ENCODE measurements at regions not wholly inside any gene's neighbourhood (a gene's known extent, or its start where the extent isn't known, plus 50 kb on each side); places are given as distances from the start of the nearest gene placed in this dataset.

GRCh38 chr11:33507356-33507755, 193.3 kb downstream of the C11orf91 start:
- no peak for DNase-seq (ENCODE audit: low read depth, low spot score)
- TF ChIP-seq CTCF (conservative IDR thresholded peaks at IDR 0.05): no peak
- H3K27me3 Mint-ChIP-seq (ENCODE audit: low read depth): peaks cover 9% of the 10 kb centered on the region

GRCh38 chr11:33505093-33505492, 195.5 kb downstream of the C11orf91 start:
- TF ChIP-seq CTCF (conservative IDR thresholded peaks at IDR 0.05): no peak

More at GRCh38 chr11:33507356-33507755, 193.3 kb downstream of the C11orf91 start:
- no peaks in the 10 kb centered on the region for H3K36me3 Mint-ChIP-seq (ENCODE audit: low read depth)
- no peak overlapping the region for H3K4me3 Mint-ChIP-seq
- H3K27ac Mint-ChIP-seq (ENCODE audit: unreplicated experiment): no peak overlapping the region
- no peaks in the 10 kb centered on the region for H3K9me3 Mint-ChIP-seq
- H3K4me1 Mint-ChIP-seq: no peaks in the 10 kb centered on the region

DNA sequence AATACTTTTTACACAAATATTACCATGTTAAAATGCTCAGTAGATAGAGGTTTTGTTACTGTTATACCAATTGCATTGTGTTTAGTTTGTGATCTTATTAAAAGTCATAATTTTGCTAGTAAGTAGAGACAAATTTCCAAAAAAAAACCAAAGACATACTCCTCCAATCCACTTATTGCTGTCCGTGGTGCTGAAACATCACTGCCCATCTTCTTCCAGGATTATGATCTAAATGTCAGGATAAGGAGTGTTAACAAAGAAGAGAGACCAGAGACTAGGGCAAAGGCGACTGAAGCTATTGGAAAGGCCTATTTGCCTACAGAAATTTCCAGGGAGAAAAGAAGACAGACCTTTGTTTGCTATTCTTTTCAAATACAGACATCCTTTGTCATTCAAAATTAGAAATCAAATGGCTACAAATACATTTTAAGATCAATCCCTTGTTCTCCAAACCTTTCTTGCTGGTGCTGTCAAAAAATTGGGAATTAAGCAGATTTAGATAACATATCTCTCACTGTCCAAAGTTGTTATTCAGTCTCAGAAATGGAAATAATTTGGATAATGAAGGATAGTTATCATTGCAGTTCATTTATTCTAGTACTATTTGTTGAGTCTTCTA, 199.7 kb downstream of the C11orf91 start:
- Mint-ChIP-seq H3K9me3 (peaks cover 5% of the 10 kb centered on the region), H3K27ac (ENCODE audit: unreplicated experiment) (no peak overlapping the region), H3K27me3 (ENCODE audit: low read depth) (peaks cover 27% of the 10 kb centered on the region), H3K4me3 (no peak overlapping the region), H3K4me1 (no peaks in the 10 kb centered on the region), H3K36me3 (ENCODE audit: low read depth) (no peaks in the 10 kb centered on the region)
- no peak for TF ChIP-seq CTCF (conservative IDR thresholded peaks at IDR 0.05)
- DNase-seq (ENCODE audit: low read depth, low spot score): peak; percentile 48

More at GRCh38 chr11:33505093-33505492, 195.5 kb downstream of the C11orf91 start:
- H3K27me3 Mint-ChIP-seq (ENCODE audit: low read depth): peaks cover 13% of the 10 kb centered on the region
- no peaks in the 10 kb centered on the region for H3K9me3 Mint-ChIP-seq
- H3K36me3 Mint-ChIP-seq (ENCODE audit: low read depth): no peaks in the 10 kb centered on the region
- no peaks in the 10 kb centered on the region for H3K4me1 Mint-ChIP-seq
- no peak overlapping the region for H3K4me3 Mint-ChIP-seq
- H3K27ac Mint-ChIP-seq (ENCODE audit: unreplicated experiment): no peak overlapping the region
- no peak for DNase-seq (ENCODE audit: low read depth, low spot score)

- Mint-ChIP-seq H3K4me1 (no peaks in the 10 kb centered on the region), H3K36me3 (ENCODE audit: low read depth) (no peaks in the 10 kb centered on the region), H3K27ac (ENCODE audit: unreplicated experiment) (no peak overlapping the region), H3K4me3 (no peak overlapping the region), H3K27me3 (ENCODE audit: low read depth) (peaks cover 27% of the 10 kb centered on the region), H3K9me3 (peaks cover 5% of the 10 kb centered on the region)
- DNase-seq (ENCODE audit: low read depth, low spot score): no peak
- no peak for TF ChIP-seq CTCF (conservative IDR thresholded peaks at IDR 0.05)
Observed at GRCh38 chr11:33500332-33500731, 200.3 kb downstream of the C11orf91 start.

GRCh38 chr11:33492596-33492995, 208.0 kb downstream of the C11orf91 start:
- Mint-ChIP-seq H3K4me3 (no peak overlapping the region), H3K4me1 (peaks cover 5% of the 10 kb centered on the region), H3K27me3 (ENCODE audit: low read depth) (peaks cover 11% of the 10 kb centered on the region), H3K9me3 (peaks cover 5% of the 10 kb centered on the region), H3K27ac (ENCODE audit: unreplicated experiment) (no peak overlapping the region), H3K36me3 (ENCODE audit: low read depth) (no peaks in the 10 kb centered on the region)
- no peak for TF ChIP-seq CTCF (conservative IDR thresholded peaks at IDR 0.05)
- DNase-seq (ENCODE audit: low read depth, low spot score): no peak

Data from neural crest cell (in vitro differentiated cells).